Panc1 (cell line): ENCODE measurements at regions not wholly inside any gene's neighbourhood (a gene's known extent, or its start where the extent isn't known, plus 50 kb on each side); places are given as distances from the start of the nearest gene placed in this dataset.

Source experiments
- ATAC-seq: fragments of 200-7000 bp; cut with Tn5 transposase; 2 replicates; pipeline ENCODE4 v1.9.1; 2020; ENCODE audit warnings: mild to moderate bottlenecking, moderate library complexity
- BruUV-seq: library from RNA; stranded (reverse); fragments of 400-500 nt; replicated peaks from 2 replicates; lab custom pipeline; 2021; lab: Mats Ljungman, UMichigan
- CTCF ChIA-PET: fragments of 300-600 bp; sonication (Branson Sonifier 250); formaldehyde crosslinking; loops from one replicate; lab custom pipeline; 2022; ENCODE audit warnings: antibody characterized with exemption; lab: Charles Lee
- POLR2A ChIA-PET: fragments of 300-600 bp; sonication (Branson Sonifier 250); formaldehyde crosslinking; loops from one replicate; lab custom pipeline; 2022; ENCODE audit warnings: antibody characterized with exemption; lab: Charles Lee
- DNase-seq: peaks from one replicate; pipeline ENCODE4 v3.0.0-alpha.2; 2010; ENCODE audit warnings: low read depth, low spot score
- H3K27ac ChIP-seq: 2 replicates; pipeline ENCODE4 v1.5.1; 2011; ENCODE audit warnings: mild to moderate bottlenecking, low read length, inconsistent platforms
- H3K27me3 ChIP-seq: fragments of 200-500 bp; sonication (Bioruptor generic); 2 replicates; pipeline ENCODE4 v1.6.0; 2014; ENCODE audit warnings: low read length, inconsistent platforms; ENCODE audit not compliant: control insufficient read depth, insufficient read depth
- H3K36me3 ChIP-seq: fragments of 200-500 bp; sonication (Bioruptor generic); 2 replicates; pipeline ENCODE4 v1.5.1; 2014; ENCODE audit warnings: inconsistent platforms, mild to moderate bottlenecking, low read length, moderate library complexity; ENCODE audit not compliant: control insufficient read depth, insufficient read depth
- H3K4me1 ChIP-seq: 2 replicates; pipeline ENCODE4 v1.5.1; 2011; ENCODE audit warnings: inconsistent platforms, mild to moderate bottlenecking, low read length, moderate library complexity; ENCODE audit not compliant: control insufficient read depth, insufficient read depth
- H3K4me3 ChIP-seq, 2 experiments: 2 replicates each; pipeline ENCODE4 v1.5.1; 2011 to 2012; ENCODE audit warnings: low read depth in 2 of 2, low read length in 2 of 2, mild to moderate bottlenecking in 2 of 2, inconsistent platforms in 1 of 2, moderate library complexity in 1 of 2
- H3K9me3 ChIP-seq: fragments of 200-500 bp; sonication (Bioruptor generic); 2 replicates; pipeline ENCODE4 v1.5.1; 2014; ENCODE audit warnings: low read depth, mild to moderate bottlenecking, inconsistent platforms, low read length, moderate library complexity; ENCODE audit not compliant: control insufficient read depth, insufficient read depth
- POLR2AphosphoS5 ChIP-seq: IDR thresholded peaks from 2 replicates; pipeline ENCODE4 v1.6.1; 2012; ENCODE audit warnings: mild to moderate bottlenecking, low read depth, low read length, moderate library complexity
- SIN3A ChIP-seq: IDR thresholded peaks from 2 replicates; pipeline ENCODE4 v1.6.1; 2012; ENCODE audit warnings: low read depth, mild to moderate bottlenecking, low read length, moderate library complexity, borderline replicate concordance; ENCODE audit not compliant: insufficient read depth
- TCF7L2 ChIP-seq: IDR thresholded peaks from 2 replicates; pipeline ENCODE4 v1.6.1; 2011; ENCODE audit warnings: mild to moderate bottlenecking, low read depth, low read length, inconsistent platforms
- in situ Hi-C: cut with HindIII; loops from 2 replicates; pipeline ENCODE4 v1.10.0; 2016; ENCODE audit warnings: low sequenced_read_pairs, low pct_unique_long_range_greater_than_20kb
- intact Hi-C: fragments of 100-400 bp; cut with micrococcal nuclease; formaldehyde crosslinking; loops from one replicate; pipeline ENCODE4 v1.10.0; 2022; ENCODE audit not compliant: unreplicated experiment
- TF ChIP-seq, protein P1 (sequence below), 2 experiments: IDR thresholded peaks; 2 replicates each; pipeline ENCODE4 v1.6.1; 2011 to 2012; ENCODE audit warnings: low read depth in 2 of 2, control low read depth in 1 of 2, low read length in 1 of 2, mild to moderate bottlenecking in 1 of 2, moderate library complexity in 1 of 2; ENCODE audit not compliant: insufficient read depth in 1 of 2
- TF ChIP-seq, protein P2 (sequence below): fragments of 450-650 bp; IDR thresholded peaks from 2 replicates; pipeline ENCODE4 v1.5.1; 2017; ENCODE audit warnings: mild to moderate bottlenecking

- ChIA-PET POLR2A (no interaction called here), CTCF (interaction anchor here (0.6 kb wide), 1 partner anchor 192 kb away, joined by 7 read pairs; no protein-coding TSS in a partner anchor)
- no peaks in the 10 kb centered on the region for H3K36me3 ChIP-seq
- no TSS peak for BruUV-seq
- no peaks in the 10 kb centered on the region for H3K4me1 ChIP-seq
- in situ Hi-C loops: no loop called here
- no peak for DNase-seq
- no peak for TF ChIP-seq TCF7L2
- TF ChIP-seq POLR2AphosphoS5: no peak
- no peak for TF ChIP-seq SIN3A
- TF ChIP-seq, protein P1, sequence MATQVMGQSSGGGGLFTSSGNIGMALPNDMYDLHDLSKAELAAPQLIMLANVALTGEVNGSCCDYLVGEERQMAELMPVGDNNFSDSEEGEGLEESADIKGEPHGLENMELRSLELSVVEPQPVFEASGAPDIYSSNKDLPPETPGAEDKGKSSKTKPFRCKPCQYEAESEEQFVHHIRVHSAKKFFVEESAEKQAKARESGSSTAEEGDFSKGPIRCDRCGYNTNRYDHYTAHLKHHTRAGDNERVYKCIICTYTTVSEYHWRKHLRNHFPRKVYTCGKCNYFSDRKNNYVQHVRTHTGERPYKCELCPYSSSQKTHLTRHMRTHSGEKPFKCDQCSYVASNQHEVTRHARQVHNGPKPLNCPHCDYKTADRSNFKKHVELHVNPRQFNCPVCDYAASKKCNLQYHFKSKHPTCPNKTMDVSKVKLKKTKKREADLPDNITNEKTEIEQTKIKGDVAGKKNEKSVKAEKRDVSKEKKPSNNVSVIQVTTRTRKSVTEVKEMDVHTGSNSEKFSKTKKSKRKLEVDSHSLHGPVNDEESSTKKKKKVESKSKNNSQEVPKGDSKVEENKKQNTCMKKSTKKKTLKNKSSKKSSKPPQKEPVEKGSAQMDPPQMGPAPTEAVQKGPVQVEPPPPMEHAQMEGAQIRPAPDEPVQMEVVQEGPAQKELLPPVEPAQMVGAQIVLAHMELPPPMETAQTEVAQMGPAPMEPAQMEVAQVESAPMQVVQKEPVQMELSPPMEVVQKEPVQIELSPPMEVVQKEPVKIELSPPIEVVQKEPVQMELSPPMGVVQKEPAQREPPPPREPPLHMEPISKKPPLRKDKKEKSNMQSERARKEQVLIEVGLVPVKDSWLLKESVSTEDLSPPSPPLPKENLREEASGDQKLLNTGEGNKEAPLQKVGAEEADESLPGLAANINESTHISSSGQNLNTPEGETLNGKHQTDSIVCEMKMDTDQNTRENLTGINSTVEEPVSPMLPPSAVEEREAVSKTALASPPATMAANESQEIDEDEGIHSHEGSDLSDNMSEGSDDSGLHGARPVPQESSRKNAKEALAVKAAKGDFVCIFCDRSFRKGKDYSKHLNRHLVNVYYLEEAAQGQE (IDR thresholded peaks at IDR 0.05; ENCODE audit: insufficient read depth in 1 of 2, low read depth in 2 of 2, low read length in 1 of 2): no peak
- TF ChIP-seq, protein P2, sequence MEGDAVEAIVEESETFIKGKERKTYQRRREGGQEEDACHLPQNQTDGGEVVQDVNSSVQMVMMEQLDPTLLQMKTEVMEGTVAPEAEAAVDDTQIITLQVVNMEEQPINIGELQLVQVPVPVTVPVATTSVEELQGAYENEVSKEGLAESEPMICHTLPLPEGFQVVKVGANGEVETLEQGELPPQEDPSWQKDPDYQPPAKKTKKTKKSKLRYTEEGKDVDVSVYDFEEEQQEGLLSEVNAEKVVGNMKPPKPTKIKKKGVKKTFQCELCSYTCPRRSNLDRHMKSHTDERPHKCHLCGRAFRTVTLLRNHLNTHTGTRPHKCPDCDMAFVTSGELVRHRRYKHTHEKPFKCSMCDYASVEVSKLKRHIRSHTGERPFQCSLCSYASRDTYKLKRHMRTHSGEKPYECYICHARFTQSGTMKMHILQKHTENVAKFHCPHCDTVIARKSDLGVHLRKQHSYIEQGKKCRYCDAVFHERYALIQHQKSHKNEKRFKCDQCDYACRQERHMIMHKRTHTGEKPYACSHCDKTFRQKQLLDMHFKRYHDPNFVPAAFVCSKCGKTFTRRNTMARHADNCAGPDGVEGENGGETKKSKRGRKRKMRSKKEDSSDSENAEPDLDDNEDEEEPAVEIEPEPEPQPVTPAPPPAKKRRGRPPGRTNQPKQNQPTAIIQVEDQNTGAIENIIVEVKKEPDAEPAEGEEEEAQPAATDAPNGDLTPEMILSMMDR: no peak
- H3K27ac ChIP-seq: no peak overlapping the region
- no peaks in the 10 kb centered on the region for H3K9me3 ChIP-seq
- no peaks in the 10 kb centered on the region for H3K27me3 ChIP-seq
- ATAC-seq: no peak
- intact Hi-C loops: no loop called here
- no peak overlapping the region for H3K4me3 ChIP-seq
Observed at GRCh38 chr2:40680547-40680946, 228.7 kb upstream of the SLC8A1 start.

DNA sequence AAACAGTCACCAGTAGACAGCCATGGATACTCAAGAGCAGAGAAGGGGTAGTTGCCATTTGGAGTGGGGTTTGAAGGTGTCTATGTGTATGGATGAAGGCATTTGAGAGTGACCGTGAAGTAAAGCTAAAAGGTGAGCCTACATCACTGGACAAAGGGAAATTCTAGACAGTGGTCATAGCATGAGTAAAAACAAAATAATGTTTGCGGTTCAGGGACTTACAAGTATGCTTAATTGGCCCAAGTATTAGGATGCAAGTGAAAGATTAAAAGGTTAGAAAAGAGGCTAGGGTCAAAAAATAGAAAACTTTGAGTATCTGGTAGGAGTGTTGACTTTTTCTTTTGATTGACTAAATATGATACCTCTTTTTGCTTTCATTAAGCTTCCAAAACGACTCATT is 238.1 kb upstream of the SLC8A1 start:
- TF ChIP-seq, protein P1 (IDR thresholded peaks at IDR 0.05; ENCODE audit: insufficient read depth in 1 of 2, low read depth in 2 of 2, low read length in 1 of 2): no peak
- no peak for TF ChIP-seq SIN3A
- no peaks in the 10 kb centered on the region for H3K36me3 ChIP-seq
- no peak for ATAC-seq
- no peak overlapping the region for H3K27ac ChIP-seq
- in situ Hi-C loops (no loop called here), intact Hi-C loops (no loop called here)
- H3K4me1 ChIP-seq: no peaks in the 10 kb centered on the region
- no peak for DNase-seq
- POLR2A ChIA-PET: no interaction called here
- CTCF ChIA-PET: no interaction called here
- no peak overlapping the region for H3K4me3 ChIP-seq
- H3K9me3 ChIP-seq: no peaks in the 10 kb centered on the region
- no TSS peak for BruUV-seq
- no peaks in the 10 kb centered on the region for H3K27me3 ChIP-seq
